ENCODE measurements at regions not wholly inside any gene's neighbourhood (a gene's known extent, or its start where the extent isn't known, plus 50 kb on each side); places are given as distances from the start of the nearest gene placed in this dataset.

- no peak for TF ChIP-seq CTCF (IDR thresholded peaks at IDR 0.05; ENCODE audit: low read length)
- no peak for TF ChIP-seq EZH2 (optimal IDR thresholded peaks at IDR 0.05; ENCODE audit: low read depth, low read length)
- TF ChIP-seq EZH2phosphoT487 (IDR thresholded peaks at IDR 0.05; ENCODE audit: low read length) = no peak
These were observed 547.8 kb downstream of the FRK start for GRCh38 chr6:115512923-115513322.
